ENCODE measurements at regions not wholly inside any gene's neighbourhood (a gene's known extent, or its start where the extent isn't known, plus 50 kb on each side); places are given as distances from the start of the nearest gene placed in this dataset.

DNA sequence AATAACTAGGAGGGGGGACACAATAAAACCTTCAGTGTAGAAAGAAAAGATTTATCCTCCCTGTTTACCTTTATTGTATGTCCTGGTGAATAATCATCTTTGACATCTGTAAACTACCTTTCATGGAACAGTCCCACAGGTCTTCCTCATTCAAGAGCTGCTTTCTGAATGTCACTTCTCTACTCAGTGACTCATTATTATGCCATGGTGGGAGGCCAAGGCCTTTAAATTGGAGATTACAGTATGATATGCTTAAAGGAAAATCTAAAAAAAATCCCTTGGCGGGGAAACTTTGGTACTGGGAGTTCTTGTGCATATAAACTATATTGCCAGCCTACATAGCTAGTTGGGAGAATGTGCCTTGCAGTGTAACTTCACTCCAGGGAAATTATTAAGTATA, 713.0 kb downstream of the TDRD15 start:
- TF ChIP-seq, protein P1, sequence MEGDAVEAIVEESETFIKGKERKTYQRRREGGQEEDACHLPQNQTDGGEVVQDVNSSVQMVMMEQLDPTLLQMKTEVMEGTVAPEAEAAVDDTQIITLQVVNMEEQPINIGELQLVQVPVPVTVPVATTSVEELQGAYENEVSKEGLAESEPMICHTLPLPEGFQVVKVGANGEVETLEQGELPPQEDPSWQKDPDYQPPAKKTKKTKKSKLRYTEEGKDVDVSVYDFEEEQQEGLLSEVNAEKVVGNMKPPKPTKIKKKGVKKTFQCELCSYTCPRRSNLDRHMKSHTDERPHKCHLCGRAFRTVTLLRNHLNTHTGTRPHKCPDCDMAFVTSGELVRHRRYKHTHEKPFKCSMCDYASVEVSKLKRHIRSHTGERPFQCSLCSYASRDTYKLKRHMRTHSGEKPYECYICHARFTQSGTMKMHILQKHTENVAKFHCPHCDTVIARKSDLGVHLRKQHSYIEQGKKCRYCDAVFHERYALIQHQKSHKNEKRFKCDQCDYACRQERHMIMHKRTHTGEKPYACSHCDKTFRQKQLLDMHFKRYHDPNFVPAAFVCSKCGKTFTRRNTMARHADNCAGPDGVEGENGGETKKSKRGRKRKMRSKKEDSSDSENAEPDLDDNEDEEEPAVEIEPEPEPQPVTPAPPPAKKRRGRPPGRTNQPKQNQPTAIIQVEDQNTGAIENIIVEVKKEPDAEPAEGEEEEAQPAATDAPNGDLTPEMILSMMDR (IDR thresholded peaks at IDR 0.05; ENCODE audit: low read depth, low read length): no peak
- no peak for TF ChIP-seq EZH2phosphoT487 (IDR thresholded peaks at IDR 0.05; ENCODE audit: low read depth)
